ENCODE measurements at regions not wholly inside any gene's neighbourhood (a gene's known extent, or its start where the extent isn't known, plus 50 kb on each side); places are given as distances from the start of the nearest gene placed in this dataset.
"Not testable (repeated sequence)": the region's sequence is repeated elsewhere in the genome, so short reads cannot be mapped to it uniquely, and the experiment has no call there.

DNA sequence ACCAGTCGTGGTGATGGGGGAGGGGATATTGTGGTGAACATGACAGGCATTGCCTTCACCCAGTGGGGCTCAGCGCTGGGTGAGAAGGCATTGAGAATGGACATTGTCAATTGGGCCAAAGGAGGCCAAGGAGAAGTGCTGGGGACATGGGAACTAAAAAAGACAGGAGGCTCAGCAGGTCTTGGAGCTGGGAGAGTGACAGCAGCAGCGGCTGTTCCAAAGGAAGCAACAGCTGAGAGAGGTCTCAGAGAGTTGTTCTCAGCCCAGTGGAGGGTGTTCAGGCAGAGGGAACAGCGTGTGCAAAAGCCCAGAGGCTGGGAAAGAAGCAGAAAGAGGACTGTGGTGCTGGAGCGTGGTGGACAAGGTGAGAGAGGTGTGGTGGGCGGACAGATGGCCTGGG is 56.6 kb upstream of the ASNS start:
- not testable (repeated sequence) for H3K4me3 ChIP-seq (ENCODE audit: low read depth, low read length); DNase-seq (ENCODE audit: low read depth)

DNA sequence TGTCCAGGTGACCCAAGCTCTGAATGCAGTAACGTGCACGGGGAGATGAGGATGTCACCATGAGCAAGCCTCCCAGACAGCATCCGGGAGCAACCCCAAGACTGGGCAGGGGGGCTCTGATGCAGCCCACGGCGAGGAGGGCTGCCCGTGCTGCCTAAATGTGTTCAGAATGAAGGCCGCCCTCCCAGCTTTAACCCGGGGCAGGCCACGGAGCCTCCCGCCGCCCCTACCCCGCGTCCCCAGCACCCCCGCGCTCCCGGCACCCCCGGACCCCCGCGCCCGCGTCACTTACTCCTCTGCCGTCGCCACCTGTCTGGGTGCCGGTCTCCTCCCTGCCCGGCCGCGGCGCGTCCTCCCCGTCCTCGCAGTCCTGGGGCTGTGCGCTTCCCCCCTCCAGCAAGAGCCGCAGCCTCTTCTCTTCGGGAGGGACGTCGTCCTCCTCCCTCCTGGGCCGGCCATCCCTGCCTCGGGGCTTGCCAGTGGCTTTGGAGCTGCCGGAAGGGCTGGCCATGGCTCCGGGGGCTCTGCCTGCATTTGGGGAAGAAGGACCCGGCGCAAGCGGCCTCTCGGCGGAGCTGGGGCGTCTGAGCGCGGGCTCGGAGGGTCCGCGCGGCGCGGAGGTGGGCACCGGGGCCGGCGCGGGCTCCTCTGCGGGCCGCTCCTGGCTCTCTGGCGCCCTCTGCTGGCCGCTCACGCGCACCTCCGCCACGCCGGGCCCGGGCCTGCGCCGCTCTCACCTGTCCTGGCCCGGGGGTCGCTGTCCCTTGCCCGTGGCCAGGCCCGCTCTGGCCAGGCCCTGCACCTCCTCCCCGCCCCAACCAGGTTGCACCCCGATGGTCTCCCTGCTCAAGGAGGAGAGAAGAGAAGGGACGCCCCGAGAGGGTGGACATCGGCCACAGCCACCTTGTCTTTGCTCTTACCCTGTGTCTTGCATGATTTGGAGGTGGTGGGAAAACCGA is 55.9 kb upstream of the ASNS start:
- TF ChIP-seq, protein P1, sequence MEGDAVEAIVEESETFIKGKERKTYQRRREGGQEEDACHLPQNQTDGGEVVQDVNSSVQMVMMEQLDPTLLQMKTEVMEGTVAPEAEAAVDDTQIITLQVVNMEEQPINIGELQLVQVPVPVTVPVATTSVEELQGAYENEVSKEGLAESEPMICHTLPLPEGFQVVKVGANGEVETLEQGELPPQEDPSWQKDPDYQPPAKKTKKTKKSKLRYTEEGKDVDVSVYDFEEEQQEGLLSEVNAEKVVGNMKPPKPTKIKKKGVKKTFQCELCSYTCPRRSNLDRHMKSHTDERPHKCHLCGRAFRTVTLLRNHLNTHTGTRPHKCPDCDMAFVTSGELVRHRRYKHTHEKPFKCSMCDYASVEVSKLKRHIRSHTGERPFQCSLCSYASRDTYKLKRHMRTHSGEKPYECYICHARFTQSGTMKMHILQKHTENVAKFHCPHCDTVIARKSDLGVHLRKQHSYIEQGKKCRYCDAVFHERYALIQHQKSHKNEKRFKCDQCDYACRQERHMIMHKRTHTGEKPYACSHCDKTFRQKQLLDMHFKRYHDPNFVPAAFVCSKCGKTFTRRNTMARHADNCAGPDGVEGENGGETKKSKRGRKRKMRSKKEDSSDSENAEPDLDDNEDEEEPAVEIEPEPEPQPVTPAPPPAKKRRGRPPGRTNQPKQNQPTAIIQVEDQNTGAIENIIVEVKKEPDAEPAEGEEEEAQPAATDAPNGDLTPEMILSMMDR (conservative IDR thresholded peaks at IDR 0.05; ENCODE audit: low read depth, low read length) = peak; percentile 49
- H3K4me3 ChIP-seq (ENCODE audit: low read depth, low read length) = peak overlapping the region; percentile 37
- peak; percentile 13 for DNase-seq (ENCODE audit: low read depth)

All from choroid plexus epithelial cell (primary cell).